Subcutaneous abdominal adipose tissue (tissue), 5 donors: ENCODE measurements at regions not wholly inside any gene's neighbourhood (a gene's known extent, or its start where the extent isn't known, plus 50 kb on each side); places are given as distances from the start of the nearest gene placed in this dataset.

Experiments used
- H3K27ac ChIP-seq: one replicate; pipeline ENCODE4 v1.7.0; 2013; ENCODE audit warnings: low read depth, mild to moderate bottlenecking, inconsistent platforms, low read length, moderate library complexity
- H3K27me3 ChIP-seq, 5 donors: one replicate each; pipeline ENCODE4 v1.7.0; 2013; ENCODE audit warnings: low read length in 5 of 5, inconsistent platforms in 1 of 5; ENCODE audit not compliant: control insufficient read depth in 5 of 5, insufficient read depth in 4 of 5
- H3K36me3 ChIP-seq, 5 donors: one replicate each; pipeline ENCODE4 v1.7.0; 2013; ENCODE audit warnings: low read length in 5 of 5; ENCODE audit not compliant: control insufficient read depth in 5 of 5, insufficient read depth in 5 of 5
- H3K4me1 ChIP-seq, 5 donors: one replicate each; pipeline ENCODE4 v1.7.0; 2013; ENCODE audit warnings: low read length in 5 of 5, mild to moderate bottlenecking in 3 of 5, moderate library complexity in 1 of 5; ENCODE audit not compliant: control insufficient read depth in 5 of 5, insufficient read depth in 5 of 5
- H3K4me3 ChIP-seq, 5 donors: one replicate each; pipeline ENCODE4 v1.7.0; 2013; ENCODE audit warnings: low read length in 5 of 5, low read depth in 1 of 5
- H3K9ac ChIP-seq, 5 donors: one replicate each; pipeline ENCODE4 v1.7.0; 2013; ENCODE audit warnings: low read length in 5 of 5, mild to moderate bottlenecking in 4 of 5, moderate library complexity in 3 of 5
- H3K9me3 ChIP-seq, 5 donors: one replicate each; pipeline ENCODE4 v1.7.0; 2013; ENCODE audit warnings: low read length in 5 of 5; ENCODE audit not compliant: control insufficient read depth in 5 of 5
- donor health status: healthy.
- donor health status: healthy.
- donor health status: healthy.
- donor health status: healthy.
- donor health status: healthy.

DNA sequence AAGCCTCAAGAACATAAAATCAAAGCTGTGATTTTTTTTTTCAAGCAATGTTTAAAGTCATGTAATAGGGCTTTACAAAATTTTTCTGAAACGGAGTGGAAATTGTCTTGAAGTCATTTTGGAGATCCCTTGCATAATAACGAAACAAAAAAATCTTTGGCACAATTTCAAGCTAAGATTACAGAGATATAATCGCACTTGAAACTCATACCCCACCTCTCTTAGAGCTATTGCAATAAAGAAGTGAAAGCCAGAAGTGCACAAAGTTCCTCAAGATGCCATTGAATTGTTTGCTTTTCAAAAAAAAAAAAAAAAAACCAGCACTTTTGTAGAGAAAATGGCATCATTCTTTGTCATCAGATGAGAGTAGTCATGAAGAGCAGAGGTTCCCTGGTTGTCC lies 152.3 kb downstream of the PAX3 start:
- Histone ChIP-seq H3K9me3 (no peaks in the 10 kb centered on the region), H3K27me3 (peaks cover 0 to 3% (median 0%) of the 10 kb centered on the region in 5 donors), H3K27ac (no peak overlapping the region), H3K9ac (no peak overlapping the region), H3K4me3 (no peak overlapping the region), H3K4me1 (no peaks in the 10 kb centered on the region), H3K36me3 (no peaks in the 10 kb centered on the region)

DNA sequence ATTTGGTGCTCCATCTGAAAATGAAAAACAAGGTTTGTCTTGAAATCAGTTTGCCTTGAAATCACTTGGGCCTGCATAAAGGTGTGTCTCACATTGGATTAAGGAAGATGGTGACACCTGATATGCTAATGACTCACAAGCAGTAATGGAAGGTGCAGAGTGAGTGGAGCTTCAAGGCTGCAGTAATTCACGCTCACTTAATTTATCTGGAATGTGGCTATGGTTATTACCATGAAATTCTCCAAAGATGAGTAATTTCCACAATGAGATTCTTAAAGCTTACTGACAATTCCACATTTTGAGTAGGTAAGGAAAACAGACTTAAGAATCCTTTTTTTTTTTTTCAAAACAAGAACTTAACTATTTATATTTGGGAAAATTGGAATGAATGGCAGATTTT lies 156.8 kb downstream of the PAX3 start:
- Histone ChIP-seq H3K27ac (no peak overlapping the region), H3K4me1 (no peaks in the 10 kb centered on the region), H3K36me3 (no peaks in the 10 kb centered on the region), H3K27me3 (peaks cover 0 to 3% (median 0%) of the 10 kb centered on the region in 5 donors), H3K9me3 (no peaks in the 10 kb centered on the region), H3K4me3 (no peak overlapping the region), H3K9ac (no peak overlapping the region)

- Histone ChIP-seq H3K27ac (no peak overlapping the region), H3K9ac (no peak overlapping the region), H3K36me3 (no peaks in the 10 kb centered on the region), H3K27me3 (no peaks in the 10 kb centered on the region), H3K4me1 (no peaks in the 10 kb centered on the region), H3K9me3 (peaks cover 0 to 2% (median 0%) of the 10 kb centered on the region in 5 donors), H3K4me3 (no peak overlapping the region)
Measured at GRCh38 chr2:222136106-222136630, 162.6 kb downstream of the PAX3 start.

- Histone ChIP-seq H3K36me3 (no peaks in the 10 kb centered on the region), H3K9me3 (peaks cover 0 to 2% (median 0%) of the 10 kb centered on the region in 5 donors), H3K27me3 (no peaks in the 10 kb centered on the region), H3K4me3 (no peak overlapping the region), H3K9ac (no peak overlapping the region), H3K4me1 (no peaks in the 10 kb centered on the region), H3K27ac (no peak overlapping the region)
Measured at GRCh38 chr2:222134654-222135053, 164.1 kb downstream of the PAX3 start.

- no peak overlapping the region for H3K9ac ChIP-seq
- no peaks in the 10 kb centered on the region for H3K36me3 ChIP-seq
- no peaks in the 10 kb centered on the region for H3K4me1 ChIP-seq
- peaks cover 0 to 2% (median 0%) of the 10 kb centered on the region in 5 donors for H3K9me3 ChIP-seq
- no peak overlapping the region for H3K27ac ChIP-seq
- no peaks in the 10 kb centered on the region for H3K27me3 ChIP-seq
- H3K4me3 ChIP-seq = no peak overlapping the region
Measured at GRCh38 chr2:222133897-222134296, 164.9 kb downstream of the PAX3 start.

- H3K9me3 ChIP-seq = no peaks in the 10 kb centered on the region
Measured at GRCh38 chr2:222130855-222131254, 167.9 kb downstream of the PAX3 start.

GRCh38 chr2:222127660-222128059 lies 171.1 kb downstream of the PAX3 start:
- Histone ChIP-seq H3K27me3 (no peaks in the 10 kb centered on the region), H3K4me1 (no peaks in the 10 kb centered on the region), H3K36me3 (no peaks in the 10 kb centered on the region), H3K9me3 (no peaks in the 10 kb centered on the region), H3K4me3 (no peak overlapping the region), H3K27ac (no peak overlapping the region), H3K9ac (no peak overlapping the region)

More at GRCh38 chr2:222130855-222131254, 167.9 kb downstream of the PAX3 start:
- H3K4me3 ChIP-seq = no peak overlapping the region
- H3K4me1 ChIP-seq = no peaks in the 10 kb centered on the region
- no peaks in the 10 kb centered on the region for H3K36me3 ChIP-seq
- H3K27me3 ChIP-seq = no peaks in the 10 kb centered on the region
- no peak overlapping the region for H3K9ac ChIP-seq
- no peak overlapping the region for H3K27ac ChIP-seq

- peaks cover 0 to 5% (median 0%) of the 10 kb centered on the region in 5 donors for H3K27me3 ChIP-seq
- H3K9ac ChIP-seq = no peak overlapping the region
- no peak overlapping the region for H3K4me3 ChIP-seq
- H3K4me1 ChIP-seq = no peaks in the 10 kb centered on the region
- H3K9me3 ChIP-seq = no peaks in the 10 kb centered on the region
- no peak overlapping the region for H3K27ac ChIP-seq
- H3K36me3 ChIP-seq = no peaks in the 10 kb centered on the region
Measured at GRCh38 chr2:222120933-222121332, 177.9 kb downstream of the PAX3 start.

DNA sequence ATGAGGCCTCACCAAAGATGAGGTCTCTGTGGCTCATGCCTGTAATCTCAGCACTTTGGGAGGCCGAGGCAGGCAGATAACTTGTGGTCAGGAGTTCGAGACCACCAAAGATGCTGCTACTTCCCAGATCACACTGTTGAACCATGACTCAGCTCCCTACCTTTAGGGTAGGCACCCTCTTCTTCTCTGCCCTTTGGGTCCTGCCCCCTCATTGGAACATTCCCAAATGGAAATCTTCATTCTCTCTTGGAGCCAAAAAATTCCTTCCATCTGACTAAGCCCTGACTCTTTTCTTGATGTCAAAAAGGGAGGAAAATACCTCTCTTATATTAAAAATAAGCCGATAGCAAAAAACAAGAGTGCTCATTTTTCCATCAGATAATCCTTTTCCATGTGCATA lies 183.5 kb downstream of the PAX3 start:
- H3K4me3 ChIP-seq = no peak overlapping the region
- no peaks in the 10 kb centered on the region for H3K27me3 ChIP-seq
- H3K4me1 ChIP-seq = no peaks in the 10 kb centered on the region
- H3K27ac ChIP-seq = no peak overlapping the region
- no peaks in the 10 kb centered on the region for H3K9me3 ChIP-seq
- no peak overlapping the region for H3K9ac ChIP-seq
- H3K36me3 ChIP-seq = no peaks in the 10 kb centered on the region

GRCh38 chr2:222108957-222109585 lies 189.7 kb downstream of the PAX3 start:
- Histone ChIP-seq H3K27ac (no peak overlapping the region), H3K27me3 (no peaks in the 10 kb centered on the region), H3K9me3 (no peaks in the 10 kb centered on the region), H3K9ac (no peak overlapping the region), H3K4me3 (no peak overlapping the region), H3K4me1 (no peaks in the 10 kb centered on the region), H3K36me3 (no peaks in the 10 kb centered on the region)
